IPS-NIHi7 (cell line): ENCODE measurements at regions not wholly inside any gene's neighbourhood (a gene's known extent, or its start where the extent isn't known, plus 50 kb on each side); places are given as distances from the start of the nearest gene placed in this dataset.
"Not testable (repeated sequence)": the region's sequence is repeated elsewhere in the genome, so short reads cannot be mapped to it uniquely, and the experiment has no call there.

ENCODE experiments used
- DNase-seq: peaks from one replicate; pipeline ENCODE4 v3.0.0; 2012; ENCODE audit warnings: mixed read lengths; ENCODE audit errors: extremely low spot score

GRCh38 chr3:182626484-182627467, 166.5 kb upstream of the ATP11B start:
- DNase-seq, result no peak

- DNase-seq, result no peak
These were observed 164.8 kb upstream of the ATP11B start for GRCh38 chr3:182628531-182628930.

- no peak for DNase-seq
These were observed 163.8 kb upstream of the ATP11B start for GRCh38 chr3:182629521-182629920.

GRCh38 chr3:182631183-182632076, 161.9 kb upstream of the ATP11B start:
- DNase-seq, result no peak

- DNase-seq, result no peak
These were observed 161.3 kb upstream of the ATP11B start for GRCh38 chr3:182632077-182632393.

GRCh38 chr3:182633186-182633585, 160.1 kb upstream of the ATP11B start:
- DNase-seq, result no peak

- no peak for DNase-seq
These were observed 156.7 kb upstream of the ATP11B start for GRCh38 chr3:182636646-182637045.

- DNase-seq, result no peak
These were observed 155.8 kb upstream of the ATP11B start for GRCh38 chr3:182637350-182638110.

GRCh38 chr3:182644013-182644412, 149.3 kb upstream of the ATP11B start:
- no peak for DNase-seq

GRCh38 chr3:182644790-182645433, 148.4 kb upstream of the ATP11B start:
- DNase-seq, result no peak

GRCh38 chr3:182650568-182651128, 142.7 kb upstream of the ATP11B start:
- no peak for DNase-seq

- DNase-seq, result no peak
These were observed 141.8 kb upstream of the ATP11B start for GRCh38 chr3:182651461-182651860.

GRCh38 chr3:182653065-182653464, 140.2 kb upstream of the ATP11B start:
- not testable (repeated sequence) for DNase-seq

- no peak for DNase-seq
These were observed 124.8 kb upstream of the ATP11B start for GRCh38 chr3:182668541-182668940.

- no peak for DNase-seq
These were observed 124.3 kb upstream of the ATP11B start for GRCh38 chr3:182668974-182669373.

GRCh38 chr3:182671541-182671940, 121.8 kb upstream of the ATP11B start:
- no peak for DNase-seq

GRCh38 chr3:182671942-182672341, 121.4 kb upstream of the ATP11B start:
- no peak for DNase-seq

GRCh38 chr3:182673336-182673735, 120.0 kb upstream of the ATP11B start:
- DNase-seq, result no peak

GRCh38 chr3:182682263-182683241, 110.8 kb upstream of the ATP11B start:
- DNase-seq, result peak; percentile 89

GRCh38 chr3:182683453-182683852, 109.9 kb upstream of the ATP11B start:
- DNase-seq, result peak; percentile 73
